Breast epithelium (tissue), 3 donors: ENCODE measurements at regions not wholly inside any gene's neighbourhood (a gene's known extent, or its start where the extent isn't known, plus 50 kb on each side); places are given as distances from the start of the nearest gene placed in this dataset.

ENCODE experiments used
- CTCF ChIP-seq, 3 donors: fragments of 450-650 bp; IDR thresholded peaks; one replicate each; pipeline ENCODE4 v1.5.1; 2016 to 2017; ENCODE audit warnings: antibody characterized with exemption in 3 of 3, mild to moderate bottlenecking in 3 of 3, moderate library complexity in 3 of 3
- POLR2A ChIP-seq: fragments of 450-650 bp; IDR thresholded peaks from one replicate; pipeline ENCODE4 v1.6.1; 2016; ENCODE audit warnings: antibody characterized with exemption, mild to moderate bottlenecking, moderate library complexity
- POLR2AphosphoS5 ChIP-seq, 3 donors: sonication (generic); formaldehyde crosslinking; IDR thresholded peaks; one replicate each; pipeline ENCODE4 v1.6.1; 2017; ENCODE audit warnings: antibody characterized with exemption in 3 of 3

- no peak for TF ChIP-seq CTCF (IDR thresholded peaks at IDR 0.05)
- no peak for TF ChIP-seq POLR2A
- no peak for TF ChIP-seq POLR2AphosphoS5 (IDR thresholded peaks at IDR 0.05)
These were observed 200.3 kb downstream of the FBXO15 start for GRCh38 chr18:73947180-73947921.
